Activated CD4-positive, alpha-beta T cell treated with anti-CD3 and anti-CD28 coated beads, Interleukin-2, Interleukin-4, amounts not matched to agents 100 ng/mL and 50 ng/mL, durations not matched to agents 16 hours and 8 hours (primary cell): ENCODE measurements at regions not wholly inside any gene's neighbourhood (a gene's known extent, or its start where the extent isn't known, plus 50 kb on each side); places are given as distances from the start of the nearest gene placed in this dataset.
"Not testable (repeated sequence)": the region's sequence is repeated elsewhere in the genome, so short reads cannot be mapped to it uniquely, and the experiment has no call there.

Source experiments
- DNase-seq: peaks from one replicate; pipeline ENCODE4 v3.0.0-alpha.2; 2020; ENCODE audit warnings: low spot score

GRCh38 chr9:41273549-41274267 lies 84.6 kb upstream of the ZNG1F start:
- DNase-seq, result peak; percentile 80

GRCh38 chr9:41272879-41273548 lies 83.9 kb upstream of the ZNG1F start:
- DNase-seq, result peak; percentile 36

- DNase-seq, result not testable (repeated sequence)
These were observed 81.9 kb upstream of the ZNG1F start for GRCh38 chr9:41270992-41271391.

GRCh38 chr9:41269471-41269870 lies 80.4 kb upstream of the ZNG1F start:
- not testable (repeated sequence) for DNase-seq

GRCh38 chr9:41269054-41269453 lies 79.9 kb upstream of the ZNG1F start:
- DNase-seq, result not testable (repeated sequence)

GRCh38 chr9:41266602-41267001 lies 77.5 kb upstream of the ZNG1F start:
- not testable (repeated sequence) for DNase-seq

- not testable (repeated sequence) for DNase-seq
These were observed 76.9 kb upstream of the ZNG1F start for GRCh38 chr9:41266000-41266399.

GRCh38 chr9:41251973-41252372 lies 62.9 kb upstream of the ZNG1F start:
- DNase-seq, result not testable (repeated sequence)

GRCh38 chr9:41251101-41251500 lies 62.0 kb upstream of the ZNG1F start:
- not testable (repeated sequence) for DNase-seq

- not testable (repeated sequence) for DNase-seq
These were observed 57.6 kb upstream of the ZNG1F start for GRCh38 chr9:41246702-41247101.
